GM10248 (cell line): ENCODE measurements at regions not wholly inside any gene's neighbourhood (a gene's known extent, or its start where the extent isn't known, plus 50 kb on each side); places are given as distances from the start of the nearest gene placed in this dataset.

ENCODE experiments used
- CTCF ChIA-PET: fragments of 300-600 bp; sonication (Branson Sonifier 250); formaldehyde crosslinking; extraction: SDS; loops from one replicate; lab custom pipeline; 2021; ENCODE audit warnings: antibody characterized with exemption; lab: Yijun Ruan, JAX
- POLR2A ChIA-PET: fragments of 350-650 bp; sonication (Branson Sonifier 250); formaldehyde crosslinking; extraction: SDS; loops from one replicate; lab custom pipeline; 2020; ENCODE audit warnings: antibody characterized with exemption; lab: Yijun Ruan, JAX
- DNase-seq: peaks from one replicate; pipeline ENCODE4 v3.0.0; 2012; ENCODE audit errors: extremely low spot score
- TF ChIP-seq, protein P1 (sequence below): IDR thresholded peaks from 2 replicates; pipeline ENCODE4 v1.5.1; 2012; ENCODE audit warnings: mild to moderate bottlenecking, low read depth; ENCODE audit errors: extremely low read depth, missing control alignments, control extremely low read depth

DNA sequence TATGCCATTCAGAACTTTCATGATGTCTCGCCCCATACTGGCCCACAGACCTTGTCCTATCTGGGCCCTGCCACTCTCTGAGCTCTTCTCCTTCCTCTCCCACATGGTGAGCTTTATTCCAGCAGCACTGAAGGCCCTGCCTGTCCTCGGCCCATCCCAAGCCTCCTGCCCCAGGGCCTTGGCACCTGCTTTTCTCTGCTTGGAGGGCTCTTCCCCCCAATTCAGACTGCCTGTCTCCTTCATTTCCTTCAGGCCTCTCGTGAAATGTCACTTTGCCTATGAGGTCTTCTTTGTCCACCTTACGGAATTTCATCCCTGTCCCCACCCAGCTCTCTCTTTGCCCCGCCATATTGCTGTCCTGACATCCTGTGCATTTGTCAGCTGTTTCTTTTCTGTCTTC lies 191.7 kb upstream of the POU3F1 start:
- POLR2A ChIA-PET = no interaction called here

DNA sequence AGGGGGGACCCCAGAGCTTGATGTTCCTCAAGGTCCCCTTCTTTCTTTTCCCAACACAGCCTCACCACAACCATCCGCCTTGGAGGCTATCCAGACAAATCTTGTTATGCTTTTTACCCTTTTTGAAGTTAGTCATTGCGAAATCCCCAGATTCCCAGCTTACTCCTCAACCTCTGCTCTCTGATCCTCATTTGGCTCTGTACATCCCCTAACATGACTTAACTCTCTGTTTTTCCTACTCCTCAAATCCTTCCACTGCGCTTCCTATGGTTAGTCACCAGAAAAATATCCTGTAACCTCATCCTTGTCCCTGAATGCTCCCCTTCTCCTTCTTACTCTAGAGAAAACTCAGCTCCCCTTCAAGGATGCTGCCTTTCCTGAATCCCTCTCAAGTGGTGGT lies 189.1 kb upstream of the POU3F1 start:
- TF ChIP-seq, protein P1, sequence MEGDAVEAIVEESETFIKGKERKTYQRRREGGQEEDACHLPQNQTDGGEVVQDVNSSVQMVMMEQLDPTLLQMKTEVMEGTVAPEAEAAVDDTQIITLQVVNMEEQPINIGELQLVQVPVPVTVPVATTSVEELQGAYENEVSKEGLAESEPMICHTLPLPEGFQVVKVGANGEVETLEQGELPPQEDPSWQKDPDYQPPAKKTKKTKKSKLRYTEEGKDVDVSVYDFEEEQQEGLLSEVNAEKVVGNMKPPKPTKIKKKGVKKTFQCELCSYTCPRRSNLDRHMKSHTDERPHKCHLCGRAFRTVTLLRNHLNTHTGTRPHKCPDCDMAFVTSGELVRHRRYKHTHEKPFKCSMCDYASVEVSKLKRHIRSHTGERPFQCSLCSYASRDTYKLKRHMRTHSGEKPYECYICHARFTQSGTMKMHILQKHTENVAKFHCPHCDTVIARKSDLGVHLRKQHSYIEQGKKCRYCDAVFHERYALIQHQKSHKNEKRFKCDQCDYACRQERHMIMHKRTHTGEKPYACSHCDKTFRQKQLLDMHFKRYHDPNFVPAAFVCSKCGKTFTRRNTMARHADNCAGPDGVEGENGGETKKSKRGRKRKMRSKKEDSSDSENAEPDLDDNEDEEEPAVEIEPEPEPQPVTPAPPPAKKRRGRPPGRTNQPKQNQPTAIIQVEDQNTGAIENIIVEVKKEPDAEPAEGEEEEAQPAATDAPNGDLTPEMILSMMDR = no peak
- ChIA-PET CTCF (no interaction called here), POLR2A (no interaction called here)
- no peak for DNase-seq

More for the DNA sequence above, 191.7 kb upstream of the POU3F1 start:
- CTCF ChIA-PET = no interaction called here
- DNase-seq = no peak
- TF ChIP-seq, protein P1 = no peak

DNA sequence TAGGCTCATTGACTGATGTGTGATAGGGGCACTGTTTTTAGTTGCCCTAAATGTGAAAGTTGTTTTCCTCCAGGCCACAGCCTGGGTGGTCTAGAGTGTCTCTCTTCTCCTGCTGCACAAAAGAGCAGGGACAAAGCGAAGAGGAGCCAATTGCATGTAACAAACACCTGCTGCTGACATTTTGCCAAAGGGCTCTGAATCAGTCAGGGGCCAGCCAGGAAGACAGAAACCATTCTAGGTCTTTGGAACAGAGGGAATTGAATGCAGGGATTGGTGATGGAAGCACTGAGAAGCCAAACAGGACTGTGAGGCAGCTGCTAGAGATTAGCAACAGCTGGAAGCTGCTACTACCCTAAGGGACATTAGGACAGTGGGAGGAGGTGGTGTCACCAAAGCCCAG lies 185.3 kb upstream of the POU3F1 start:
- TF ChIP-seq, protein P1 = no peak
- ChIA-PET POLR2A (no interaction called here), CTCF (no interaction called here)
- DNase-seq = no peak

DNA sequence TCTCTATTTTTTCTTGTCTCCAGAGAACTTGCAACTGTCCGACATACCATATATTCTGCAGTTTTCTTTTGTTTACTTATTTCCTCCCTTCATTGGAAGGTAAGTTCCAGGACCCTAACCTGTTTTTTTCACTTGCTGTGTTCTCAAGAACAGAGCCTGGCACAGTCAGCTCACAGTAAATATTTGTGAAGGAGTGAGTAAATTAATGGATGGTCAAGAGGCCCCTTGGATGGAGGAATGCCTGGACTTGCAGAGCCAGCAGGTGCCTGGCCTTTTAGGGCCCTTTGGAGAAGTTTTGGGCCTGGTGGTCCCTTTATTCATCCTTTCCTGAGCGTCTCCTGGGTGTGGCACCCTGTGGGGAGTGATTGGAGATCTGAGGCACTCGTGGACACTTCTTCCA lies 182.1 kb upstream of the POU3F1 start:
- ChIA-PET CTCF (no interaction called here), POLR2A (no interaction called here)
- no peak for DNase-seq
- TF ChIP-seq, protein P1 = no peak

GRCh38 chr1:38225745-38226144 lies 179.2 kb upstream of the POU3F1 start:
- TF ChIP-seq, protein P1 = no peak
- POLR2A ChIA-PET = no interaction called here
- DNase-seq = no peak
- CTCF ChIA-PET = no interaction called here

- ChIA-PET CTCF (no interaction called here), POLR2A (no interaction called here)
- TF ChIP-seq, protein P1 = no peak
- DNase-seq = no peak
These were observed 176.8 kb upstream of the POU3F1 start for GRCh38 chr1:38223391-38223790.

DNA sequence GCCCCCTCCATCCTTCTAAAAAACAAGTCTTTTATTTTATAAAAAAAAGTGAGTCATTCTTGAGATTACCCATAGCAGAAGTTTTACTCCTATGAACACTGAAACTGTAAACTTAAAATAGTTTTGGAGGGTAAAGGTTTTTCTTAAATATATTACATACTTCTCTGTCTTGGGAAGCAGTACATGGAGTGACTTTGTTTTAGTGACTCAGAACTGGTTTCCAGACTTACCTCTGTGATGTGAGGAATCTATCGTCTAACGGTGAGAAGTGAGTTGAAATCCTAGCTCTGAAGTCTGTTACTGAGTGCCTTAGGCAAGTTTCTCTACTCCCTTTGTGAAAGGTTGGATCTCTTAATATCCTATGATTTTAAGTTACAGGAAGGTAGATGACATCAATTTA lies 176.3 kb upstream of the POU3F1 start:
- TF ChIP-seq, protein P1 = no peak
- ChIA-PET CTCF (no interaction called here), POLR2A (no interaction called here)
- DNase-seq = no peak
